Inflammatory macrophage treated with lipopolysaccharide for 1 hour (primary cell): ENCODE measurements at regions not wholly inside any gene's neighbourhood (a gene's known extent, or its start where the extent isn't known, plus 50 kb on each side); places are given as distances from the start of the nearest gene placed in this dataset.

Experiments
- DNase-seq, 2 donors: peaks; one replicate each; pipeline ENCODE4 v3.0.0-alpha.2; 2020 to 2022

DNA sequence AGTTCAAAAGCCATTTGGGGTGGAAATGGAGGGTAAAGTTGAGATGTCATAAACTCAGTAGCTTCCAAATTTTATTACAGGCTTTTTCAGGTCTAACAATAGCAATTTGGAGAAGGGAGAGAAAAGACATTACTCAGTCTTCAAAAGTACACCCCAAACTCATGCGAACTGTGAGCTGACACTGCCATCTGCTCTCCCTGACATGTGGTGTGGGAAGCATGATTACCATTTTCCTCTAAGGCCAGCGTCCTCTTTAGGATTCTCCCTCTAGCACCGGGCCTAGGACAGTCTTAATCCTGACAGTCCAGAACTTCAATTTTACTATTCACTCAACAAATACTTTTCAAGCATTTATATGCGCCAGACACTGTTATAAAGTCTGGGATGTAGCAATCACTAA lies 536.0 kb upstream of the JARID2 start:
- no peak for DNase-seq

DNA sequence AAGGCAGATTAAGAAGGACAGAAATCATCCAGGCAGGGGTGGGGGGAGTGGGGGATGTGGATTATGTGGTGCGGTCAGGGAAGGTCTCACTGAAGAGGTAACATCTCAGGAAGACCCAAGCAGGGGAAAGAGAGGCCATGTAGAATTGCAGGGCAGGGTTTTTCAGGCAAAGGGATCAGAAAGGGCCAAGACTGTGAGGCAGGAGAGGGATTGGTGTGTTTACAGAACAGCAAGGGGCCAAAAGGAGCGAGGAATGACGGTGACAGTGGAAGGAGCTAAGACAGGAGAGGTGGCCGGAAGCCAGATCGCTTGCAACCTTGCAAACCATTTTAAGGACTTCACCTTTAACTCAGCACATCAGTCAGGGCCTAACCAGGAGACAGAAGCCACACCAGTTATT lies 535.4 kb upstream of the JARID2 start:
- DNase-seq: no peak

DNA sequence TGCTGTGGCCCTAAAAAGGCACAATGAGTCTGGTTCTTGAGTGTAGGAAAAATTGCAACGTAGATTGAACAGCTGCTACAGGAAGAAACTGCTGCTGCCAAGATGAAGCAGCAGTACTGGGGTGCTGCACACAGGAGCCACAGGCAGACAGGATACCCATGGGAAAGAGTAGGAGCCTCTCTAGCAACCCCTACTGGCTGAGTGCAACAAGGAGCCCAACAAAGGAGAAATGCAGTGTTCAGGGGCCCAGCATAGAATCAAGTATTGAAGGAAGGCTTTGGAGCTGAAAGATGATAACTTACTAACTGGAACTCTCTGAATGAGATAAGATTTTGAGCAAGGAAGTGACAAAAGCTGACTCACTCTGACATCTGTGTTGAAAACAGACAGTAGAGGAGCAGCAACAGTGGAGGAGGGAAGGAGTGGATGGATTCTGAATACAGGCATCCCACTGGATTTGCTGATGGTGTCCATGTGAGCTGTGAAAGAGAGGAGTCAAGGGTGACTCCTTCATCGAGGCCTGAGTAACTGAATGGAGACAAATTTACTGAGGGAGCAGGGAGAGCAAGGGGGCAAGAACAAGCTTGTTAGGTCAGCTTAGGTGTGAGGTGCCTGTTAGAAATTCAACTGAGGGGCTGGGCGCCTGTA lies 534.7 kb upstream of the JARID2 start:
- DNase-seq: peak; percentile 79 to 81

DNA sequence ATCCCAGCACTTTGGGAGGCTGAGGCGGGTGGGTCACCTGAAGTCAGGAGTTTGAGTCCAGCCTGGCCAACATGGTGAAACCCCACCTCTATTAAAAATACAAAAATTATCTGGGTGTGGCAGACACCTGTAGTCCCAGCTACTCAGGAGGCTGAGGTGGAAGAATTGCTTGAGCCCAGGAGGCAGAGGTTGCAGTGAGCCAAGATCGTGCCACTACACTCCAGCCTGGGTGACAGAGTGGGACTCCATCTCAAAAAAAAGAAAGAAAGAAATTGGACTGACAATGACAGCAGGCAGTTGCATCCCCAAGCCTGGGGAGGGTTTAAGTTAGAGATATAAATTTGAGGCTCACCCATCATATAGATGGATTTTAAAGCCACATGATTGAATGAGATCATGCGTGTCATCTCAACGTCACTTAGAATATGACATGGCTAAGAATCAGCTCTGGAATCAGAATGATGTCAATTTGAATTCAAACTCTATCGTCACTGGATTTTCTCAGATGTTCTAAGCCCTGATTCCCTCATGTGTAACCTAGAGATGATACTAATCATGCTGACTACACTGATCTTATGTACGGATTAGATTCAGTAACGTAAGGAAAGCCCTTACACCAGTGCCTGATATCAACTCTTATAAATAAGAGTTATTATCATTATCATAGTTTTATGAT lies 534.0 kb upstream of the JARID2 start:
- DNase-seq: no peak

GRCh38 chr6:14713008-14713960 lies 532.6 kb upstream of the JARID2 start:
- DNase-seq: peak; percentile 44 to 77

DNA sequence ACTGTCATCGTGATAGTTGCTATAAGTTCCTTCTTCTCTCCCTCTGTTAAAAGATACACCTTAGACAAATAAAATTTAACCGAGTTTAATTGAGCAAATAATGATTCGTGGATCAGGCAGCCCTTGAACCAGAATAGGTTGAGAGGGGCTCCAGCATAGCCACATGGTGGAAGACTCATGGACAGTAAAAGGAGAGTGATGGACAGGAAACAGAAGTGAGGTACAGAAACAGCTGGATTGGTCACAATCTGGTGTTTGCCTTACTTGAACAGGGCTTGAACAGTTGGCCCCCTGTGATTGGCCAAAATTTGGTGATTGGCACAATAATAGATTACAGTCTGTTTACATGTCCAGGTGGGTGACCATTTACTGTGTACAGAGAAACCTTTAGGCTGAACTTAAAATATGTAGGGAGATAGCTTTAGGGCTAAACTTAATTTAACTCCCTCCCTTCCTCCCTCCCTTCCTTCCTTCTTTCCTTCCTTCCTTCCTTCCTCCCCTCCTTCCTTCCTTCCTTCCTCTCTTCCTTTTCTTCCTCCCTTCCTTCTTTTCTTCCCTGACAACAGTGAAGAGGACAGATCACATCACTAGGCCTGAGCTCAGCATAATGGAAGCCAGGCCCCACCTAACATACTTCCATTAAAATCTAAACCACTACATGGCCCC lies 531.8 kb upstream of the JARID2 start:
- DNase-seq: no peak

- DNase-seq: no peak
These were observed 530.8 kb upstream of the JARID2 start for GRCh38 chr6:14715076-14715475.

DNA sequence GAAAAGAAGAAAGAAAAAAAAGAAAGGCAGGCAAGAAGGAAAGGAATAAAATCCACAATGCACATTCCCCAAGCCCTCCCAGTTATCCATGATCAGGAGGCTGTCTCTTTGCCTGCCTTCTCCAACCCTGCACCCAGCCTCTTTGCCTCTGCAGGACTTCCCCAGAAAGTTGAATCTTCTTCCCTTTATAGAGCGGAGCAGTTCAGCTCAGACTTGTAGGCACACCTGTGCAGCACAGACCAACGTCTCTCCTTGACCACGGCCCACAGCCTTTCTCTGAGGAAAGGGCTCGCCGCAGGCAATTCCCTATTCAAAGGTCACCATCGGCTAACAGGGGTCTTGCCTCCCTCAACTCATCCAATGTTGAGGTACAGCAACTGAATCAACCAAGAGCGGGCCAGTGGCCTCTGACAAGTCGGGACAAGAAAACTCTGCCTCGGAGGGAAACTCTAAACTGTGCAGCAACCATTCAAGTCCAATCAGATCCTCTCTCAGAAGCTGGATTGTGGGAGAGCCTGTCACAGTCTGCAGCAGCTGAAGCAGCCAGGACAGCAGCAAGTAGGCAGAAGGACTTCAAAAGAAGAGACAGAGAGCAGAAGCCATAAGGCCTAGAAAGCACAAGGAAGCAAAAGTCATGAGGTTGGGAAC lies 529.2 kb upstream of the JARID2 start:
- no peak for DNase-seq

- peak; percentile 44 to 60 for DNase-seq
These were observed 528.6 kb upstream of the JARID2 start for GRCh38 chr6:14717307-14717706.

- DNase-seq: no peak
These were observed 527.0 kb upstream of the JARID2 start for GRCh38 chr6:14718861-14719260.

DNA sequence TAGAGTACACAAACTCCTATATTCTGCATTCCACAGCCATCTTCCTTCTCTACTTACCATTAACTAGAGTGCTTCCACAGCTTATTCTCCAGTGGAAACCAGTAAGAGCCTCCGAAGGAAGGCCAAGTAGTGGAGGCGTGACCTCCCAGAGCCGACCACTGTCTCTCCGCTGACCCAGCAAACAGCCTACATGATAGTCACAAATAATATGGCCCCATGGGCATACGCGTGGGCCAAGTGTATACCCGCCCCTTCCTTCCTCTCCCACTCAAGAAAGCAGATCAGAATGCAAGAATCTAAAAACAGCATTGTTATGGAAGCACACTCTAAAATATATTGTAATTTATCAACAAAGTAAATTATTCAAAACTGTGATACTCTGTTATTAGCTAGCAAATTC lies 526.6 kb upstream of the JARID2 start:
- peak; percentile 50 to 62 for DNase-seq

DNA sequence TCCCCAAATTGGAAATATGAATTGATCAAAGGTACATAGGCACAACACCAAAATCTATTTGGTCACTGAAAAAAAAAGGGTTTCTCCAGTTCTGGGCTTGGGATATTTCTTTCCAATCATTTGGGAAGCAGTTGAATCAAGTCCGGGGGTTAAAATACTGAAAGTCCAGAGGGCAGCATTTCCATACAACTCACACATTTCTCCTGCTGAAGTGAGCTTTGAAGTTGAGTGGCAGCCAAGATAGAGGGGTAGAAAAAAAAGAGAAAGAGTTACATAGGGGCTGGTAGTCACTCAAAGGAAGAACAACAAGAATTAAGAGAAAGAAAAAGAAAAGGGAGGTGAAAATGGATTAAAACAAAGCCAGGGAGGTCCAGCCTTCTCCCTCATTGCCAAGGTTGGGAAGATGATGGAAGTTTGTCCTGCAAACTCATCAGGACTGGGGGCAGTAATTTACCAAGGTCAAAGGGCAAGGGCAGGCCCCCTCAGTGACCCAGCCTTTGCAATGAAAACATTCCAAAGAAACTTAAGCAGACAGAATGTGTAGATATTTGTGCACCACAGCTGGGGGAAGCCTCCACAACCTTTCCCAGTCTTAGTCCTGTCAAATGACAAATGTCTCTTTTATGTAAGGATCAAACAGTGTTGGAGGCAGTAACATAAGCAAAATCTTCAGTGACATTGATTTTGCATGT lies 525.3 kb upstream of the JARID2 start:
- no peak for DNase-seq

DNA sequence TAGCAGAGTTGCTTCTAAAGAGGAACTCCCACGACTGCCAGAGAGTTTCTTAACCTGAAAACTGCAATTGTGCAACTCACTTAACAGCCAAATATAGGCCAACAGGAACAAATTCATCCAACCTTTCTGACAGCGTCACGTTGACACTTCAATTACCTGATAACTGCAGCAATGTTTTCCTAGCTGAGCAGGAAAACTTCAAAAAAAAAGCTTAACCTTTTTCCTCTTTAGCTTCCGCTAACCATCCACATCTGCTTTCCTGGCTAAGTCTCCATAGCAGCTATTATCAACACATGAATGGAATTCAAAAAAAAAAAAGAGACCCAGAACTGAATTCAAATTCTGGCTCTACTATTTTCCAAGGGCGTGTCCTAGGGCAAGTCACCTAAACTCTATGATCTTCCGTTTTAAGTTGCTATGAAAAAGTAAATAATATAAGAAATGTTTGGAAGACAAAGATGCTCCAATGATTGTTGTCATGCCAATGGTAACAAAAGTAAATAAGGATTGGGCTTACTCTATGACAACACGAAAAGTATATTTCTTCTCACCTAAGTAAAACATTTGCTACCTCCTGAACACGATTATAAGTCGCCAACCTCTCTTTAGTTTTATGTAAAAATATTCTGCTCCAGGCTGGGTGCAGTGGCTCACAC lies 524.6 kb upstream of the JARID2 start:
- peak; percentile 83 to 88 for DNase-seq

- DNase-seq: no peak
These were observed 523.8 kb upstream of the JARID2 start for GRCh38 chr6:14722001-14722562.

GRCh38 chr6:14722704-14723103 lies 523.2 kb upstream of the JARID2 start:
- DNase-seq: no peak

DNA sequence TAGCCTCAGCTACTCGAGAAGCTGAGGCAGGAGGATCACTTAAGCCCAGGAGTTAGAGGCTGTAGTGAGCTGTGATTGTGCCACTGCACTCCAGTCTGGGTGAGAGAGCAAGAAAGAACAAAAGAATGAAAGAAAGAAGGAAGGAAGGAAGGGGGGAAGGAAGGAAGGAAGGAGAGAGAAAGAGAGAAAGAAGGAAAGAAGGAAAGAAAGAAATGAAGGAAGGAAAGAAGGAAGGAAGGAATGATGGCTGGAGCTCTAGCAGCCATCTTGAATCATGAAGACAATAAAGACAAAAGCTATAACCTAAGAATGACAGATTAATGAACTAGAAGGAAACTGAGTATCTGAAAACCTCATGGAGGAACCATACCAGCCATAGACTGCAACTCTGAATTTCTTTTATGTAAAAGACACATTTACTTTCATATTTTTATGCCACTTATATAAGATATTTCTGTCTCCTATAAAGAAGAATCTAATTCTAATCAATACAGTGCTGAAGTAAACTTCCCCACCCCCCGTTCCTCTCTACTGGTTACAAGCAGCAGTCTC lies 522.3 kb upstream of the JARID2 start:
- DNase-seq: no peak

DNA sequence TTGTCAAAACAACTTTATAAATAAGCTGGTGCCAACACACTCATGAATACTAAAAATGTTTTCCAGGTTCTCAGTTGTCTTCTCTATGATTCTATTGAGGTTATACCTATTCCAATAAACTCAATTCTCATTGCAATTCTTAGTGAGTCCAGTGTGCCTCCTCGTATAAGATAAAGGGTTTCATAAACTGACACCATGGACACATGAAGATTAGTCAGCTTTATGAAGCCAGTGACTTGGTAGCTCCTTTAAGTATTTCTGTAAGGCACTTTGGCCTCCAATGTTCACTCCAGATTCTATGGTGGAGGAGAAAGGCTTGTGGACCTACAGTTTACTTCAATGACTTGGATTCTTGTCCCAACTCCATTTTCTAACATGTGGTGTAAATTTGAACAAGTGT lies 521.3 kb upstream of the JARID2 start:
- no peak for DNase-seq

GRCh38 chr6:14726816-14727493 lies 518.9 kb upstream of the JARID2 start:
- DNase-seq: no peak

DNA sequence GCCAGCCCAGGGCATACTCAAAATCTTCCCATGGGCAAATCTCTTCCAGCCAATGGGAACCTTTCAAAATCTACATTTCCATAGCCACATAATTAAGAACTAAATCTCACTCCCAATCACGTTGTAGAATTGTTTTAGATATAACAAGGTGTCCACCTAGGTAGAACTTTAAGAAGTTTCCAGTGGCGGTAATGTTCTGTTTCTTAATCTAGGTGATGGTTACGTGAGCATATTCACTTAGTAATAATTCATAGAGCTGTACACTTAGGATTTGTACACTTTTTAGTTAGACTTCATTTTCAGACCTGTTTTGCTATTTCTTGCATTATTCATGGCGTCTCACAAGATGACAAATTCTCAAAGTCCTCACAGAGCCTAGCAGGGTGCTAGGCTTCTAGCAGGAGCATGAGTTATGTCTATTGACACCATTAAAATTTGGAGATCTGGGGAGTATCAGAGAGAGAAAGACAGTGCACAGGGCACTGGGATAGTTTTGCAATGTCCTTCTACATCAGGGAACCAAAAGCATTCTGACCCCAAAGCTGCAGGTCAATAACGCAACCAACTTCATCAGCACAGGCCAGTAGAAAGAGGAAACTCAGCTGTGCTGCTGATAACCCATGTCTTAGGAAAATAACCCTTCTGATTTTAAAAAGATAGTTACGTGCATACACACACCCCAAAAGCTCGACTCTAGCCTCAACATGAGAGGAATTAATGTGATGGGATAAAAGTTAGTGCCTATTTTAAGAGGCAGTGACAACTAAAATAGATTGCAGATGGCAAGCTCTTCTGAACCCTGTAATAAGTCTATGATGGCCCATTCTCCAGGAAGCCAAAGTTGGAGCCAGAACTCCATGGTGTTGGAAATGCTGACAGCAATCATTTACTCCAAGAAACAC lies 518.1 kb upstream of the JARID2 start:
- DNase-seq: peak; percentile 76 to 81
